ENCODE measurements at regions not wholly inside any gene's neighbourhood (a gene's known extent, or its start where the extent isn't known, plus 50 kb on each side); places are given as distances from the start of the nearest gene placed in this dataset.
"Not testable (repeated sequence)": the region's sequence is repeated elsewhere in the genome, so short reads cannot be mapped to it uniquely, and the experiment has no call there.

DNA sequence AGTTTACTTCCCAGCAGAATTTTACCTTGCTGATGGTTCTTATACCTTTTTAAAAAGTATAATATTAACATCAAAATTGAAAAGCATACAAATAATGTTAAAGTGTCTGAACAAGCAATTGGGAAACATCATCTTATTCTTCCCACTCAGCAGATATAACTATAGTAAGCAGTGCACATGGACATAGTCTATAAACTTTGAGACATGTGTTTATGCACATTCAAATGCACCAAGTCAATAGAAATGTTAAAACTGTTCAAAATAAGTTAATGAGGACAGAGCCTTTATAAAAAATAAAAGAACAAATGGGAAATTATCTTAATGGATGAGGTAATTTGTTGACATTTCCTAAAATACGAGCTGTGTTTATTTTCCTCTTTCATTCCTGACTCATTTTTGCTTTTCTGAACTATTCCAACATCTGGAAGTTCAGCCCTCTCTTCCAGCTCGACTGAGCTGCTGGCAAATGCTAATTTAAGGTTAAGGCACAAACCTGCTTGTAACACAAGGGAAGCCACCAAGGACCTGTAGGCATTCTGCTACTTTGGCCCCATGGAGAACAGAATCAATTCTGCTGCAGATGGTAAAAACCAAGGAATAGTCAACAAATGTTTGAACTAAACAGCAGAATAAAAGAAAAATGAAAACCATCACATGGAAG, 110.3 kb upstream of the MAP3K4 start:
- DNase-seq (ENCODE audit: extremely low spot score in 2 of 2) = no peak
- Histone ChIP-seq H3K27me3 (no peaks in the 10 kb centered on the region), H3K9me3 (no peaks in the 10 kb centered on the region), H3K27ac (no peak overlapping the region), H3K4me1 (peaks cover 8% of the 10 kb centered on the region), H3K36me3 (no peaks in the 10 kb centered on the region), H3K4me3 (no peak overlapping the region)
- TF ChIP-seq POLR2AphosphoS5 (IDR thresholded peaks at IDR 0.05; ENCODE audit: insufficient read depth in 1 of 2, low read depth in 1 of 2) (no peak), POLR2A (IDR thresholded peaks at IDR 0.05) (no peak)
- TF ChIP-seq, protein P1, sequence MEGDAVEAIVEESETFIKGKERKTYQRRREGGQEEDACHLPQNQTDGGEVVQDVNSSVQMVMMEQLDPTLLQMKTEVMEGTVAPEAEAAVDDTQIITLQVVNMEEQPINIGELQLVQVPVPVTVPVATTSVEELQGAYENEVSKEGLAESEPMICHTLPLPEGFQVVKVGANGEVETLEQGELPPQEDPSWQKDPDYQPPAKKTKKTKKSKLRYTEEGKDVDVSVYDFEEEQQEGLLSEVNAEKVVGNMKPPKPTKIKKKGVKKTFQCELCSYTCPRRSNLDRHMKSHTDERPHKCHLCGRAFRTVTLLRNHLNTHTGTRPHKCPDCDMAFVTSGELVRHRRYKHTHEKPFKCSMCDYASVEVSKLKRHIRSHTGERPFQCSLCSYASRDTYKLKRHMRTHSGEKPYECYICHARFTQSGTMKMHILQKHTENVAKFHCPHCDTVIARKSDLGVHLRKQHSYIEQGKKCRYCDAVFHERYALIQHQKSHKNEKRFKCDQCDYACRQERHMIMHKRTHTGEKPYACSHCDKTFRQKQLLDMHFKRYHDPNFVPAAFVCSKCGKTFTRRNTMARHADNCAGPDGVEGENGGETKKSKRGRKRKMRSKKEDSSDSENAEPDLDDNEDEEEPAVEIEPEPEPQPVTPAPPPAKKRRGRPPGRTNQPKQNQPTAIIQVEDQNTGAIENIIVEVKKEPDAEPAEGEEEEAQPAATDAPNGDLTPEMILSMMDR (IDR thresholded peaks at IDR 0.05) = no peak
- intact Hi-C loops (cut with DNase I) = no loop called here

GRCh38 chr6:160882006-160882405, 109.6 kb upstream of the MAP3K4 start:
- TF ChIP-seq POLR2A (IDR thresholded peaks at IDR 0.05) (no peak), POLR2AphosphoS5 (IDR thresholded peaks at IDR 0.05; ENCODE audit: insufficient read depth in 1 of 2, low read depth in 1 of 2) (no peak)
- TF ChIP-seq, protein P1 (IDR thresholded peaks at IDR 0.05) = no peak
- Histone ChIP-seq H3K9me3 (no peaks in the 10 kb centered on the region), H3K27ac (peak overlapping the region; percentile 2), H3K27me3 (no peaks in the 10 kb centered on the region), H3K4me3 (no peak overlapping the region), H3K4me1 (peaks cover 8% of the 10 kb centered on the region), H3K36me3 (no peaks in the 10 kb centered on the region)
- intact Hi-C loops (cut with DNase I) = no loop called here
- no peak for DNase-seq (ENCODE audit: extremely low spot score in 2 of 2)

GRCh38 chr6:160882791-160883279, 108.7 kb upstream of the MAP3K4 start:
- H3K27me3 ChIP-seq = no peaks in the 10 kb centered on the region
- H3K9me3 ChIP-seq = no peaks in the 10 kb centered on the region
- peaks cover 8% of the 10 kb centered on the region for H3K4me1 ChIP-seq
- intact Hi-C loops (cut with DNase I) = no loop called here
- peak overlapping the region; percentile 2 for H3K27ac ChIP-seq
- H3K36me3 ChIP-seq = no peaks in the 10 kb centered on the region
- no peak for DNase-seq (ENCODE audit: extremely low spot score in 2 of 2)
- no peak overlapping the region for H3K4me3 ChIP-seq
- TF ChIP-seq POLR2A (IDR thresholded peaks at IDR 0.05) = no peak

DNA sequence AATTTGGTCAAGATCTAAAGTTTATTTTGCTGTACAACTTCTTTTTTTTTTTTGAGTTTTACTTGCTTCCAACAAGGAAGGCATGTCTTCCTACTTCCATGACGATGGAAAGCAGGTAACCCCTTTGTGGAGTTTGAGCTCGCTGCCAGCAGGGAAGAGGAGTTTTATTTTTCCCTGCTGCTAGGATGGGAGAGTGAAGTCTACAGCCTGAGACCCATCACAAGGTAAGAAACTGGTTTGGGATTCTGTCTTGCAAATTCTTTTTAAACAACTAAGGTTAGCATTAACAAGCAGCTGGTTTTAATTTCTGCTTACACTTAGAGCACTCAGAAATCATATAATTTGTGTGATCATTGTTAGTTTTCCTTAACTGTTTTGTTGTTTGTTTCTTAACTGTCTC, 108.0 kb upstream of the MAP3K4 start:
- DNase-seq (ENCODE audit: extremely low spot score in 2 of 2) = no peak
- Histone ChIP-seq H3K27ac (no peak overlapping the region), H3K9me3 (no peaks in the 10 kb centered on the region), H3K4me1 (peaks cover 8% of the 10 kb centered on the region), H3K4me3 (no peak overlapping the region), H3K27me3 (no peaks in the 10 kb centered on the region), H3K36me3 (no peaks in the 10 kb centered on the region)
- no peak for TF ChIP-seq POLR2A (IDR thresholded peaks at IDR 0.05)
- intact Hi-C loops (cut with DNase I) = no loop called here

- Histone ChIP-seq H3K36me3 (no peaks in the 10 kb centered on the region), H3K27ac (no peak overlapping the region), H3K27me3 (no peaks in the 10 kb centered on the region), H3K4me1 (peaks cover 8% of the 10 kb centered on the region), H3K9me3 (no peaks in the 10 kb centered on the region), H3K4me3 (no peak overlapping the region)
- TF ChIP-seq POLR2AphosphoS5 (IDR thresholded peaks at IDR 0.05; ENCODE audit: insufficient read depth in 1 of 2, low read depth in 1 of 2) (no peak), POLR2A (IDR thresholded peaks at IDR 0.05) (no peak)
- TF ChIP-seq, protein P1 (IDR thresholded peaks at IDR 0.05) = no peak
- intact Hi-C loops (cut with DNase I) = no loop called here
- DNase-seq (ENCODE audit: extremely low spot score in 2 of 2) = no peak
Measured at GRCh38 chr6:160883999-160884398, 107.6 kb upstream of the MAP3K4 start.

- DNase-seq (ENCODE audit: extremely low spot score in 2 of 2); H3K27ac ChIP-seq; H3K4me3 ChIP-seq; H3K27me3 ChIP-seq; H3K9me3 ChIP-seq; H3K4me1 ChIP-seq; intact Hi-C loops (cut with DNase I); H3K36me3 ChIP-seq: not testable (repeated sequence)
Measured at GRCh38 chr6:160889148-160889547, 102.4 kb upstream of the MAP3K4 start.
